ENCODE measurements at regions not wholly inside any gene's neighbourhood (a gene's known extent, or its start where the extent isn't known, plus 50 kb on each side); places are given as distances from the start of the nearest gene placed in this dataset.

- TF ChIP-seq, protein P1, sequence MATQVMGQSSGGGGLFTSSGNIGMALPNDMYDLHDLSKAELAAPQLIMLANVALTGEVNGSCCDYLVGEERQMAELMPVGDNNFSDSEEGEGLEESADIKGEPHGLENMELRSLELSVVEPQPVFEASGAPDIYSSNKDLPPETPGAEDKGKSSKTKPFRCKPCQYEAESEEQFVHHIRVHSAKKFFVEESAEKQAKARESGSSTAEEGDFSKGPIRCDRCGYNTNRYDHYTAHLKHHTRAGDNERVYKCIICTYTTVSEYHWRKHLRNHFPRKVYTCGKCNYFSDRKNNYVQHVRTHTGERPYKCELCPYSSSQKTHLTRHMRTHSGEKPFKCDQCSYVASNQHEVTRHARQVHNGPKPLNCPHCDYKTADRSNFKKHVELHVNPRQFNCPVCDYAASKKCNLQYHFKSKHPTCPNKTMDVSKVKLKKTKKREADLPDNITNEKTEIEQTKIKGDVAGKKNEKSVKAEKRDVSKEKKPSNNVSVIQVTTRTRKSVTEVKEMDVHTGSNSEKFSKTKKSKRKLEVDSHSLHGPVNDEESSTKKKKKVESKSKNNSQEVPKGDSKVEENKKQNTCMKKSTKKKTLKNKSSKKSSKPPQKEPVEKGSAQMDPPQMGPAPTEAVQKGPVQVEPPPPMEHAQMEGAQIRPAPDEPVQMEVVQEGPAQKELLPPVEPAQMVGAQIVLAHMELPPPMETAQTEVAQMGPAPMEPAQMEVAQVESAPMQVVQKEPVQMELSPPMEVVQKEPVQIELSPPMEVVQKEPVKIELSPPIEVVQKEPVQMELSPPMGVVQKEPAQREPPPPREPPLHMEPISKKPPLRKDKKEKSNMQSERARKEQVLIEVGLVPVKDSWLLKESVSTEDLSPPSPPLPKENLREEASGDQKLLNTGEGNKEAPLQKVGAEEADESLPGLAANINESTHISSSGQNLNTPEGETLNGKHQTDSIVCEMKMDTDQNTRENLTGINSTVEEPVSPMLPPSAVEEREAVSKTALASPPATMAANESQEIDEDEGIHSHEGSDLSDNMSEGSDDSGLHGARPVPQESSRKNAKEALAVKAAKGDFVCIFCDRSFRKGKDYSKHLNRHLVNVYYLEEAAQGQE (IDR thresholded peaks at IDR 0.05; ENCODE audit: insufficient replicate concordance, low read depth) = no peak
- TF ChIP-seq CTCF (IDR thresholded peaks at IDR 0.05; ENCODE audit: insufficient read depth, low read length) = no peak
- no peak for TF ChIP-seq SPI1 (IDR thresholded peaks at IDR 0.05; ENCODE audit: borderline replicate concordance, low read depth)
- no peak for TF ChIP-seq POLR2AphosphoS5 (IDR thresholded peaks at IDR 0.05; ENCODE audit: low read depth)
- TF ChIP-seq GABPA (IDR thresholded peaks at IDR 0.05; ENCODE audit: low read depth) = no peak
Observed at GRCh38 chr22:48869788-48870187, 957.9 kb downstream of the BRD1 start.

Data from HL-60 (cell line).